Activated naive CD4-positive, alpha-beta T cell (primary cell): ENCODE measurements at regions not wholly inside any gene's neighbourhood (a gene's known extent, or its start where the extent isn't known, plus 50 kb on each side); places are given as distances from the start of the nearest gene placed in this dataset.
"Not testable (repeated sequence)": the region's sequence is repeated elsewhere in the genome, so short reads cannot be mapped to it uniquely, and the experiment has no call there.

ENCODE experiments used
- DNase-seq, 4 experiments: peaks; one replicate each; lab custom pipeline; 2025; lab: John Stamatoyannopoulos, UW

- DNase-seq = no peak
Measured at GRCh38 chr2:7094231-7094741, 177.1 kb downstream of the RNF144A start.

- no peak for DNase-seq
Measured at GRCh38 chr2:7096726-7097352, 179.6 kb downstream of the RNF144A start.

GRCh38 chr2:7097353-7097895, 180.2 kb downstream of the RNF144A start:
- DNase-seq = peak; percentile 36 to 73 (median 57)

GRCh38 chr2:7098816-7099215, 181.6 kb downstream of the RNF144A start:
- DNase-seq = no peak

GRCh38 chr2:7099687-7100086, 182.5 kb downstream of the RNF144A start:
- DNase-seq = not testable (repeated sequence)

- no peak for DNase-seq
Measured at GRCh38 chr2:7102826-7103225, 185.6 kb downstream of the RNF144A start.

- DNase-seq = no peak
Measured at GRCh38 chr2:7108792-7109532, 191.8 kb downstream of the RNF144A start.

GRCh38 chr2:7109533-7109885, 192.3 kb downstream of the RNF144A start:
- DNase-seq = no peak

GRCh38 chr2:7111626-7112025, 194.4 kb downstream of the RNF144A start:
- DNase-seq = no peak

- no peak for DNase-seq
Measured at GRCh38 chr2:7115364-7115763, 198.2 kb downstream of the RNF144A start.

GRCh38 chr2:7115906-7116305, 198.7 kb downstream of the RNF144A start:
- DNase-seq = no peak

- no peak for DNase-seq
Measured at GRCh38 chr2:7116511-7116910, 199.3 kb downstream of the RNF144A start.

- DNase-seq = no peak
Measured at GRCh38 chr2:7117076-7117475, 199.9 kb downstream of the RNF144A start.

- no peak for DNase-seq
Measured at GRCh38 chr2:7118606-7119131, 201.5 kb downstream of the RNF144A start.

GRCh38 chr2:7119132-7119835, 202.1 kb downstream of the RNF144A start:
- DNase-seq = no peak

GRCh38 chr2:7121851-7122250, 204.6 kb downstream of the RNF144A start:
- no peak for DNase-seq

- no peak for DNase-seq
Measured at GRCh38 chr2:7127156-7127555, 209.9 kb downstream of the RNF144A start.

- DNase-seq = no peak
Measured at GRCh38 chr2:7127687-7128086, 210.5 kb downstream of the RNF144A start.

GRCh38 chr2:7131261-7131660, 214.0 kb downstream of the RNF144A start:
- no peak for DNase-seq

GRCh38 chr2:7132753-7133152, 215.5 kb downstream of the RNF144A start:
- DNase-seq = no peak

- no peak for DNase-seq
Measured at GRCh38 chr2:7133521-7133920, 216.3 kb downstream of the RNF144A start.

- DNase-seq = no peak
Measured at GRCh38 chr2:7140306-7140705, 223.1 kb downstream of the RNF144A start.
